BJ (cell line): ENCODE measurements at regions not wholly inside any gene's neighbourhood (a gene's known extent, or its start where the extent isn't known, plus 50 kb on each side); places are given as distances from the start of the nearest gene placed in this dataset.

ENCODE experiments used
- CTCF ChIA-PET: fragments of 350-600 bp; formaldehyde crosslinking; extraction: SDS; loops from one replicate; lab custom pipeline; 2021; ENCODE audit warnings: antibody characterized with exemption, inconsistent platforms; lab: Yijun Ruan, JAX
- POLR2A ChIA-PET: fragments of 300-600 bp; sonication (Branson Sonifier 250); formaldehyde crosslinking; extraction: SDS; loops from one replicate; lab custom pipeline; 2021; ENCODE audit warnings: antibody characterized with exemption; lab: Charles Lee
- DNase-seq: peaks from one replicate; pipeline ENCODE4 v3.0.0-alpha.2; 2011; ENCODE audit warnings: low read depth
- H3K27me3 ChIP-seq: 2 replicates; pipeline ENCODE4 v1.6.0; 2011; ENCODE audit warnings: low read length; ENCODE audit not compliant: control insufficient read depth, insufficient read depth
- H3K36me3 ChIP-seq: 2 replicates; pipeline ENCODE4 v1.5.1; 2011; ENCODE audit warnings: low read length; ENCODE audit not compliant: control insufficient read depth, insufficient read depth
- H3K4me3 ChIP-seq: 2 replicates; pipeline ENCODE4 v1.5.1; 2011; ENCODE audit warnings: low read depth, mild to moderate bottlenecking, control low read depth, low read length
- CTCF ChIP-seq: IDR thresholded peaks from 2 replicates; pipeline ENCODE4 v1.5.1; 2011; ENCODE audit warnings: low read depth, mild to moderate bottlenecking, control low read depth, inconsistent platforms, low read length, moderate library complexity; ENCODE audit not compliant: insufficient read depth

- TF ChIP-seq CTCF, result no peak
- H3K4me3 ChIP-seq, result no peak overlapping the region
- CTCF ChIA-PET, result no interaction called here
- H3K36me3 ChIP-seq, result no peaks in the 10 kb centered on the region
- no peaks in the 10 kb centered on the region for H3K27me3 ChIP-seq
- POLR2A ChIA-PET, result no interaction called here
- DNase-seq, result no peak
Observed at GRCh38 chr7:156104501-156105336, 292.5 kb upstream of the SHH start.

GRCh38 chr7:156102267-156102666 is 290.0 kb upstream of the SHH start:
- CTCF ChIA-PET, result no interaction called here
- DNase-seq, result no peak
- Histone ChIP-seq H3K4me3 (no peak overlapping the region), H3K36me3 (no peaks in the 10 kb centered on the region), H3K27me3 (no peaks in the 10 kb centered on the region)
- no peak for TF ChIP-seq CTCF
- POLR2A ChIA-PET, result no interaction called here

- no peak overlapping the region for H3K4me3 ChIP-seq
- no peak for TF ChIP-seq CTCF
- ChIA-PET POLR2A (no interaction called here), CTCF (no interaction called here)
- no peaks in the 10 kb centered on the region for H3K36me3 ChIP-seq
- H3K27me3 ChIP-seq, result no peaks in the 10 kb centered on the region
- DNase-seq, result no peak
Observed at GRCh38 chr7:156101355-156101754, 289.1 kb upstream of the SHH start.

GRCh38 chr7:156100086-156100485 is 287.8 kb upstream of the SHH start:
- CTCF ChIA-PET, result no interaction called here
- Histone ChIP-seq H3K4me3 (no peak overlapping the region), H3K27me3 (no peaks in the 10 kb centered on the region), H3K36me3 (no peaks in the 10 kb centered on the region)
- POLR2A ChIA-PET, result no interaction called here
- no peak for DNase-seq
- no peak for TF ChIP-seq CTCF

GRCh38 chr7:156099085-156099484 is 286.8 kb upstream of the SHH start:
- ChIA-PET POLR2A (no interaction called here), CTCF (no interaction called here)
- no peak for DNase-seq
- H3K36me3 ChIP-seq, result no peaks in the 10 kb centered on the region
- H3K4me3 ChIP-seq, result no peak overlapping the region
- no peak for TF ChIP-seq CTCF
- H3K27me3 ChIP-seq, result no peaks in the 10 kb centered on the region
